ENCODE measurements at regions not wholly inside any gene's neighbourhood (a gene's known extent, or its start where the extent isn't known, plus 50 kb on each side); places are given as distances from the start of the nearest gene placed in this dataset.

GRCh38 chr10:27599546-27599945 is 95.4 kb downstream of the RAB18 start:
- DNase-seq = no peak
- no peak for TF ChIP-seq CTCF (IDR thresholded peaks at IDR 0.05 in 8 of 11, conservative IDR thresholded peaks at IDR 0.05 in 3 of 11)
- no peak for TF ChIP-seq POLR2AphosphoS5 (IDR thresholded peaks at IDR 0.05)
- no peak for TF ChIP-seq POLR2A (IDR thresholded peaks at IDR 0.05)
- Histone ChIP-seq H3K27ac (no peak overlapping the region), H3K9me3 (peaks cover 0 to 16% (median 0%) of the 10 kb centered on the region in 8 donors), H3K27me3 (replicated peaks in 1 of 7) (no peaks in the 10 kb centered on the region), H3K36me3 (no peaks in the 10 kb centered on the region), H3K4me3 (no peak overlapping the region), H3K4me1 (no peaks in the 10 kb centered on the region)
- intact Hi-C loops (cut with DNase I; ENCODE audit: low total_unique reads) = no loop called here
- 75 to 81% (median 79%) methylated on average over 2 of the region's 2 CpGs; no CpG with 5 or more reads in 1 of the 5 donors for WGBS, 5 donors

- no peaks in the 10 kb centered on the region for H3K36me3 ChIP-seq
- no peaks in the 10 kb centered on the region for H3K27me3 ChIP-seq (replicated peaks in 1 of 7)
- 80 to 92% (median 85%) methylated on average over 2 of the region's 2 CpGs for WGBS, 5 donors
- peaks cover 0 to 2% (median 0%) of the 10 kb centered on the region in 8 donors for H3K9me3 ChIP-seq
- no peak for TF ChIP-seq CTCF (IDR thresholded peaks at IDR 0.05 in 8 of 11, conservative IDR thresholded peaks at IDR 0.05 in 3 of 11)
- no peak for TF ChIP-seq POLR2AphosphoS5 (IDR thresholded peaks at IDR 0.05)
- H3K4me1 ChIP-seq = no peaks in the 10 kb centered on the region
- H3K27ac ChIP-seq = no peak overlapping the region
- DNase-seq = no peak
- no peak overlapping the region for H3K4me3 ChIP-seq
- intact Hi-C loops (cut with DNase I; ENCODE audit: low total_unique reads) = no loop called here
Observed at GRCh38 chr10:27600930-27601329, 96.8 kb downstream of the RAB18 start.

GRCh38 chr10:27601503-27601902 is 97.4 kb downstream of the RAB18 start:
- Histone ChIP-seq H3K9me3 (no peaks in the 10 kb centered on the region), H3K36me3 (no peaks in the 10 kb centered on the region), H3K4me1 (no peaks in the 10 kb centered on the region), H3K27me3 (replicated peaks in 1 of 7) (no peaks in the 10 kb centered on the region), H3K27ac (no peak overlapping the region), H3K4me3 (no peak overlapping the region)
- 73 to 86% (median 79%) methylated on average over 5 of the region's 5 CpGs for WGBS, 5 donors
- DNase-seq = no peak
- intact Hi-C loops (cut with DNase I; ENCODE audit: low total_unique reads) = no loop called here
- no peak for TF ChIP-seq POLR2AphosphoS5 (IDR thresholded peaks at IDR 0.05)
- TF ChIP-seq CTCF (IDR thresholded peaks at IDR 0.05 in 8 of 11, conservative IDR thresholded peaks at IDR 0.05 in 3 of 11) = no peak
- no peak for TF ChIP-seq POLR2A (IDR thresholded peaks at IDR 0.05)

GRCh38 chr10:27601946-27602538 is 97.9 kb downstream of the RAB18 start:
- H3K4me3 ChIP-seq = no peak overlapping the region
- TF ChIP-seq POLR2A (IDR thresholded peaks at IDR 0.05) = no peak
- no peak for TF ChIP-seq CTCF (IDR thresholded peaks at IDR 0.05 in 8 of 11, conservative IDR thresholded peaks at IDR 0.05 in 3 of 11)
- no peak for TF ChIP-seq POLR2AphosphoS5 (IDR thresholded peaks at IDR 0.05)
- intact Hi-C loops (cut with DNase I; ENCODE audit: low total_unique reads) = no loop called here

More at GRCh38 chr10:27601946-27602538, 97.9 kb downstream of the RAB18 start:
- Histone ChIP-seq H3K27ac (no peak overlapping the region), H3K9me3 (no peaks in the 10 kb centered on the region), H3K36me3 (no peaks in the 10 kb centered on the region), H3K4me1 (no peaks in the 10 kb centered on the region), H3K27me3 (replicated peaks in 1 of 7) (no peaks in the 10 kb centered on the region)
- WGBS, 5 donors = 51 to 78% (median 73%) methylated on average over 6 of the region's 6 CpGs
- no peak for DNase-seq

All from spleen (tissue), 11 donors.